DND-41 (cell line): ENCODE measurements at regions not wholly inside any gene's neighbourhood (a gene's known extent, or its start where the extent isn't known, plus 50 kb on each side); places are given as distances from the start of the nearest gene placed in this dataset.

Experiments
- EZH2 ChIP-seq: IDR thresholded peaks from 3 replicates; pipeline ENCODE4 v1.6.1; 2012; ENCODE audit warnings: borderline replicate concordance, low read depth, mild to moderate bottlenecking, moderate library complexity, low read length, inconsistent platforms; ENCODE audit not compliant: severe bottlenecking
- TF ChIP-seq, protein P1 (sequence below): IDR thresholded peaks from 2 replicates; pipeline ENCODE4 v1.5.1; 2012; ENCODE audit warnings: borderline replicate concordance, low read length, moderate library complexity, mild to moderate bottlenecking; ENCODE audit not compliant: poor library complexity, severe bottlenecking; ENCODE audit errors: extremely low read depth

DNA sequence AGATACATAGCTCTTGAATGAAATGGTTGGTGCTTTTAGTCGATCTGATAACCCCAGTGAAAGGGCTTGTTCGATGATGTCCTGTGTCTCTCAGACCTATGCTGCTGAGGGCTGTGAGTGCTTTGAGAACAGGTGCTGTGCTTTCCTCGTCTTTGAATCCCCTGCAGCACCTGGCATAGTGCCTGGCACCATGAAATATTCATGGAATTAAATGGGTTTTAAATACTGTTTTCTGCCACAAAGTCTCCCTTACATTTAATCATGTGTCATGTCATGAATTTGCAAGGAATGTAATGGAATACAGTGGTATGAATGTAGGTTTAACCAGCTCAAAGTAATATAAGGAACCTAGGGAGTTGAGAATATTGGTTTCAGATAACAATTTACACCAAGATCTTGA lies 220.5 kb upstream of the PRICKLE1 start:
- TF ChIP-seq, protein P1, sequence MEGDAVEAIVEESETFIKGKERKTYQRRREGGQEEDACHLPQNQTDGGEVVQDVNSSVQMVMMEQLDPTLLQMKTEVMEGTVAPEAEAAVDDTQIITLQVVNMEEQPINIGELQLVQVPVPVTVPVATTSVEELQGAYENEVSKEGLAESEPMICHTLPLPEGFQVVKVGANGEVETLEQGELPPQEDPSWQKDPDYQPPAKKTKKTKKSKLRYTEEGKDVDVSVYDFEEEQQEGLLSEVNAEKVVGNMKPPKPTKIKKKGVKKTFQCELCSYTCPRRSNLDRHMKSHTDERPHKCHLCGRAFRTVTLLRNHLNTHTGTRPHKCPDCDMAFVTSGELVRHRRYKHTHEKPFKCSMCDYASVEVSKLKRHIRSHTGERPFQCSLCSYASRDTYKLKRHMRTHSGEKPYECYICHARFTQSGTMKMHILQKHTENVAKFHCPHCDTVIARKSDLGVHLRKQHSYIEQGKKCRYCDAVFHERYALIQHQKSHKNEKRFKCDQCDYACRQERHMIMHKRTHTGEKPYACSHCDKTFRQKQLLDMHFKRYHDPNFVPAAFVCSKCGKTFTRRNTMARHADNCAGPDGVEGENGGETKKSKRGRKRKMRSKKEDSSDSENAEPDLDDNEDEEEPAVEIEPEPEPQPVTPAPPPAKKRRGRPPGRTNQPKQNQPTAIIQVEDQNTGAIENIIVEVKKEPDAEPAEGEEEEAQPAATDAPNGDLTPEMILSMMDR = no peak
- TF ChIP-seq EZH2 = no peak
